Mesendoderm (in vitro differentiated cells): ENCODE measurements at regions not wholly inside any gene's neighbourhood (a gene's known extent, or its start where the extent isn't known, plus 50 kb on each side); places are given as distances from the start of the nearest gene placed in this dataset.

Experiments used
- DNase-seq: peaks from one replicate; pipeline ENCODE4 v3.0.0; 2013
- H2AK5ac ChIP-seq: 2 replicates; pipeline ENCODE4 v1.6.1; 2013; ENCODE audit warnings: low read length, inconsistent platforms
- H2BK120ac ChIP-seq: 2 replicates; pipeline ENCODE4 v1.6.1; 2013; ENCODE audit warnings: low read depth, mild to moderate bottlenecking, low read length, moderate library complexity, mixed read lengths
- H2BK15ac ChIP-seq: replicated peaks from 2 replicates; pipeline ENCODE4 v1.6.1; 2013; ENCODE audit warnings: low read depth, mild to moderate bottlenecking, moderate library complexity
- H2BK5ac ChIP-seq: 2 replicates; pipeline ENCODE4 v1.6.1; 2013; ENCODE audit warnings: low read length, inconsistent platforms
- H3K18ac ChIP-seq: 2 replicates; pipeline ENCODE4 v1.6.1; 2013; ENCODE audit warnings: mild to moderate bottlenecking, low read length, mixed read lengths
- H3K23ac ChIP-seq: one replicate; pipeline ENCODE4 v1.6.1; 2013; ENCODE audit warnings: low read length
- H3K27ac ChIP-seq: 2 replicates; pipeline ENCODE4 v1.5.1; 2013; ENCODE audit warnings: low read depth, mild to moderate bottlenecking, inconsistent platforms, low read length, moderate library complexity
- H3K27me3 ChIP-seq: 2 replicates; pipeline ENCODE4 v1.6.1; 2013; ENCODE audit warnings: low read length, control low read depth, mild to moderate bottlenecking, inconsistent platforms; ENCODE audit not compliant: insufficient read depth, poor library complexity
- H3K36me3 ChIP-seq: 2 replicates; pipeline ENCODE4 v1.6.1; 2013; ENCODE audit warnings: low read length, inconsistent platforms; ENCODE audit not compliant: control insufficient read depth, insufficient read depth
- H3K4ac ChIP-seq: one replicate; pipeline ENCODE4 v1.6.1; 2013; ENCODE audit warnings: low read depth, mild to moderate bottlenecking, low read length, moderate library complexity
- H3K4me1 ChIP-seq: 2 replicates; pipeline ENCODE4 v1.6.1; 2013; ENCODE audit warnings: low read depth, low read length, inconsistent platforms; ENCODE audit not compliant: control insufficient read depth
- H3K4me2 ChIP-seq: 2 replicates; pipeline ENCODE4 v1.6.1; 2013; ENCODE audit warnings: low read length
- H3K4me3 ChIP-seq: 2 replicates; pipeline ENCODE4 v1.5.1; 2013; ENCODE audit warnings: mild to moderate bottlenecking, low read length
- H3K56ac ChIP-seq: one replicate; pipeline ENCODE4 v1.6.1; 2013; ENCODE audit warnings: low read length
- H3K79me1 ChIP-seq: 2 replicates; pipeline ENCODE4 v1.6.1; 2013; ENCODE audit warnings: low read length, inconsistent platforms
- H3K79me2 ChIP-seq: 2 replicates; pipeline ENCODE4 v1.6.1; 2013; ENCODE audit warnings: mild to moderate bottlenecking, low read length; ENCODE audit not compliant: control insufficient read depth, insufficient read depth
- H3K9ac ChIP-seq: 2 replicates; pipeline ENCODE4 v1.6.1; 2013; ENCODE audit warnings: low read length, inconsistent platforms
- H4K5ac ChIP-seq: one replicate; pipeline ENCODE4 v1.6.1; 2013; ENCODE audit warnings: low read length
- H4K8ac ChIP-seq: one replicate; pipeline ENCODE4 v1.6.1; 2013; ENCODE audit warnings: low read depth, mild to moderate bottlenecking, control low read depth, low read length, moderate library complexity
- WGBS: extraction: QIAGEN DNeasy Blood & Tissue Kit; methylation state at CpG from one replicate; pipeline ENCODE4 v1.1.7; 2013; ENCODE audit warnings: low lambda C conversion rate, missing lambda C conversion rate; ENCODE audit not compliant: insufficient coverage; ENCODE audit errors: extremely low coverage; 5-methylcytosine and 5-hydroxymethylcytosine counted together

DNA sequence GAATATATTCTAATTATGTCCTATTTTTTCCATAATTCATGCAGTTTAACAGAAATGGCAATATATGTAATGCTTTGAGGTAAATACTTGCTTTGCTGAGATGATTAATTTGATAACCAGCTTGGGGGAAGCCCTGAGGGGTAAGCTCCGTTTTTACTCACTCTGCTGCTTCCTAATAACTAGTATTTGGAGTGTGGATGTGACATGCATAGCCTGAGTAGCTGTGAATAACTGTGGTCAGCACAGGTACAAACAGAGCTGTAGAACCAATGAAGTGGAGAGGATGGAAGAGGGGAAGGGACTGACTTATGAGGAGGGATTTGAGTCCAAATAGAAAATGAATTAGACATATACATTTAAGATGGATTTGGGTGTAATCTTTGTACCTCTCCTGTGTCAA is 1495.5 kb upstream of the DDX18 start:
- no peak overlapping the region for H2AK5ac ChIP-seq
- no CpG with 5 or more reads among the region's 1 CpG for WGBS
- no peak overlapping the region for H3K4me3 ChIP-seq
- no peak overlapping the region for H2BK5ac ChIP-seq
- H3K79me2 ChIP-seq: no peaks in the 10 kb centered on the region
- H2BK15ac ChIP-seq: no peak overlapping the region
- H3K4ac ChIP-seq: no peak overlapping the region
- H2BK120ac ChIP-seq: no peak overlapping the region
- no peak overlapping the region for H4K8ac ChIP-seq
- DNase-seq: peak; percentile 52
- H3K27me3 ChIP-seq: no peaks in the 10 kb centered on the region
- H3K23ac ChIP-seq: no peak overlapping the region
- no peak overlapping the region for H3K4me2 ChIP-seq
- no peak overlapping the region for H3K9ac ChIP-seq
- H3K36me3 ChIP-seq: no peaks in the 10 kb centered on the region
- no peak overlapping the region for H3K18ac ChIP-seq
- H3K27ac ChIP-seq: no peak overlapping the region
- no peaks in the 10 kb centered on the region for H3K4me1 ChIP-seq
- no peak overlapping the region for H3K56ac ChIP-seq
- H4K5ac ChIP-seq: no peak overlapping the region
- no peaks in the 10 kb centered on the region for H3K79me1 ChIP-seq

DNA sequence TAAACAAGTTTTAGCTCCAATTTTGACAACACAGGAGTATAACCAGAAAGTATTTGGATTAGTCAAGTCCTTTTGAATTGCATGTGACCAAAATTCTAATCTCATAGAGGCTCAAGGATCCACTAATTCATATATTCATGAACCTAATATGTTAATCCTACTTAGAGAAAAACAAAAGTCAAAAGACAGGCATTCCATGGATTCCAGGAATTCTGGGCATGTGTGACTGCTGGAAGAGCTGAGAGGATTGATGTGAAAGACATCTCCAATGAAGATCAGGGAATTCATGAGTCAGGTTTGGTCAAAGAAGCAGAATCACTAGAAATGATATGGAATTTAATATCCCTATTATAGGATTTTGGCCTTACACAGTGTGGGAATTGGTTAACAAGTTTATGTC is 1494.6 kb upstream of the DDX18 start:
- Histone ChIP-seq H3K27ac (no peak overlapping the region), H4K8ac (no peak overlapping the region), H3K4me2 (no peak overlapping the region), H2BK5ac (no peak overlapping the region), H2AK5ac (no peak overlapping the region), H3K4me1 (no peaks in the 10 kb centered on the region), H3K79me1 (no peaks in the 10 kb centered on the region), H3K36me3 (no peaks in the 10 kb centered on the region), H3K4ac (no peak overlapping the region), H3K23ac (no peak overlapping the region), H3K79me2 (no peaks in the 10 kb centered on the region), H3K18ac (peak overlapping the region; percentile 1), H4K5ac (no peak overlapping the region), H3K56ac (no peak overlapping the region), H3K9ac (no peak overlapping the region), H3K27me3 (no peaks in the 10 kb centered on the region), H2BK120ac (no peak overlapping the region), H3K4me3 (no peak overlapping the region), H2BK15ac (no peak overlapping the region)
- DNase-seq: peak; percentile 89

DNA sequence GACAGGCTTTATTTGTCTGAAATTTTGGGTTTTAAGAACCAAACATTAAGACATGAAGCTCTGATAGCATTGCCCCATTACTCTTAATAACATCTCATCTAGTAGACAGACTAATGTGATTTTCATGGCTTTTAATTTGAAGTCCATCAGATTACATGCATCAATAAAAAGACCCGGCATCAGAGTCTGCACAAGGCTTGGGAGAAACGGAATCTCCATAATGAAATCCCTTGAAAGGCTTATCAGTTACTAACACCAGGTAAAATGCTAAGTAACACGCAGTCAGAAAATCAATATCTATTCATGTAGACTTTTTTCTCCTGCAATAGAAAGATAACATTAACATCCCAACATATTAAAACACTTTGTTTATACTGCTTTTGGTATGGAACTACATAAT is 1485.2 kb upstream of the DDX18 start:
- H3K27ac ChIP-seq: no peak overlapping the region
- DNase-seq: no peak
- no peak overlapping the region for H2BK120ac ChIP-seq
- H3K23ac ChIP-seq: no peak overlapping the region
- no peaks in the 10 kb centered on the region for H3K79me2 ChIP-seq
- H4K5ac ChIP-seq: no peak overlapping the region
- no peak overlapping the region for H2BK15ac ChIP-seq
- H3K4me2 ChIP-seq: no peak overlapping the region
- no peak overlapping the region for H3K56ac ChIP-seq
- no peak overlapping the region for H2AK5ac ChIP-seq
- H3K79me1 ChIP-seq: no peaks in the 10 kb centered on the region
- no peak overlapping the region for H4K8ac ChIP-seq
- no peak overlapping the region for H2BK5ac ChIP-seq
- H3K18ac ChIP-seq: no peak overlapping the region
- H3K4ac ChIP-seq: no peak overlapping the region
- no peak overlapping the region for H3K9ac ChIP-seq
- H3K36me3 ChIP-seq: no peaks in the 10 kb centered on the region
- H3K27me3 ChIP-seq: no peaks in the 10 kb centered on the region
- no peak overlapping the region for H3K4me3 ChIP-seq
- H3K4me1 ChIP-seq: no peaks in the 10 kb centered on the region
- WGBS: no CpG with 5 or more reads among the region's 3 CpGs

DNA sequence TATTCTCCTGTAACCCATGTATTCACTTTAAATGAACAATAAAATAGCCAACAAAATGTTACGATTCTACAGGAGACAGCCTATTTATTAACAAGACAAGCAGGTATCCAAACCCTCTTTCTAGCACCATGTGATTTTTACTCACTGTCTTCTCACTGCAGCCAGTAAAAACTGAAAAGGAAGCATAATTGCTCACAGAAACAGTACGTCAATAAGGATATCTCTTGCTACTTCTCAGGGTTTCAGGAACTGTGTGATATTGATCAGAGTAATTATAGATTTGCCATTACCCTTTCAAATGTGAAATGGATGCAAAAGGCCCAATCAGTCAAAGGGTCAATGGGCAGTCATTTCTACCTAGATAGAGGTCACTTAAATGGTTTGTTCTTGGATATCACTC is 1473.8 kb upstream of the DDX18 start:
- no peak overlapping the region for H3K18ac ChIP-seq
- no peak overlapping the region for H2BK15ac ChIP-seq
- H3K56ac ChIP-seq: no peak overlapping the region
- H4K8ac ChIP-seq: no peak overlapping the region
- H2BK5ac ChIP-seq: no peak overlapping the region
- WGBS: no CpG with 5 or more reads among the region's 2 CpGs
- H2BK120ac ChIP-seq: no peak overlapping the region
- no peak overlapping the region for H3K23ac ChIP-seq
- H3K79me1 ChIP-seq: no peaks in the 10 kb centered on the region
- no peaks in the 10 kb centered on the region for H3K27me3 ChIP-seq
- H3K27ac ChIP-seq: no peak overlapping the region
- no peak for DNase-seq
- H3K79me2 ChIP-seq: no peaks in the 10 kb centered on the region
- H3K9ac ChIP-seq: no peak overlapping the region
- no peak overlapping the region for H3K4me2 ChIP-seq
- no peak overlapping the region for H3K4me3 ChIP-seq
- H4K5ac ChIP-seq: no peak overlapping the region
- H3K4me1 ChIP-seq: no peaks in the 10 kb centered on the region
- H3K36me3 ChIP-seq: no peaks in the 10 kb centered on the region
- no peak overlapping the region for H2AK5ac ChIP-seq
- no peak overlapping the region for H3K4ac ChIP-seq

DNA sequence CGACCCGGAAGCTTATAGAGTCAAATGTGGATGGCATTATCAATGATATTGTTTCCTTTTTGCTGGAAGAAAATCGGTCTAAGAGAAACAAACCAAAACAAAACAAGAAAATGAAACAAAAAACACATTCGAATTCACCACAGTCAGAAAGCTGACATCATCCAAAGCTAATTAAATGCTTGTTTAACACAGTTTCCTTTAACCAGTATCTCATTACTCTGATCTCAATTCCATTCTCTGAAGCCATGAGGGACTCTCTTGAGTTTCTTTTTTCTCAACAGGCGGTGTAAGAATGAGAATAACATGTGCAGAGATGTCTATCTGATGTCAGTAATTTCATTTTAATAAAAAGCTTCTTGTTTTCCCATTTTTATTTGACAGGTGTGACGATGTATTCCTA is 1448.3 kb upstream of the DDX18 start:
- no peaks in the 10 kb centered on the region for H3K79me2 ChIP-seq
- no peaks in the 10 kb centered on the region for H3K79me1 ChIP-seq
- no peak overlapping the region for H2BK15ac ChIP-seq
- H2BK5ac ChIP-seq: no peak overlapping the region
- H3K18ac ChIP-seq: no peak overlapping the region
- no peak for DNase-seq
- no peak overlapping the region for H3K23ac ChIP-seq
- no peaks in the 10 kb centered on the region for H3K4me1 ChIP-seq
- no peak overlapping the region for H2BK120ac ChIP-seq
- H3K27ac ChIP-seq: no peak overlapping the region
- no peak overlapping the region for H4K5ac ChIP-seq
- H3K4me3 ChIP-seq: no peak overlapping the region
- H3K36me3 ChIP-seq: no peaks in the 10 kb centered on the region
- WGBS: no CpG with 5 or more reads among the region's 6 CpGs
- H3K56ac ChIP-seq: no peak overlapping the region
- H2AK5ac ChIP-seq: no peak overlapping the region
- H3K4me2 ChIP-seq: no peak overlapping the region
- no peaks in the 10 kb centered on the region for H3K27me3 ChIP-seq
- no peak overlapping the region for H4K8ac ChIP-seq
- no peak overlapping the region for H3K4ac ChIP-seq
- H3K9ac ChIP-seq: no peak overlapping the region

DNA sequence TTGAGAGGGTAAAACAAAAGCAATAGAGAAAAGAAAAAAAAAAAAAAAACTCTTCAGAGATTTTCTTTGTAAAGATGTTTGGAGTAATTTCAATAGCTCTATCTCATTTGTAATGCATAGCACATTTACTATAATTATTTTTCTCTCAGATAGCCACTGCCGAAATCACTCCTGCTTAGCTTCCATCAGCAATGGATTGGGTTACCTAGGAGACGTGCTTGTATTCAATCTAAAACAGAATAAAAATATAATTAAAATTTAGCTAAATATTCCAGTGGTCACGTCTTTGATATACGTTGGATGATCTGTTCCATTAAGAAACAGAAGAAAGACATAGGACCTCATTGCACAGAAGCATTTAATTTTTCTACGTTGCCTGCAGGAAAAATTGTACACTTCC is 1435.7 kb upstream of the DDX18 start:
- Histone ChIP-seq H4K8ac (no peak overlapping the region), H2BK120ac (no peak overlapping the region)
- WGBS: no CpG with 5 or more reads among the region's 5 CpGs

More for the DNA sequence above, 1435.7 kb upstream of the DDX18 start:
- H3K18ac ChIP-seq: no peak overlapping the region
- H3K4ac ChIP-seq: no peak overlapping the region
- H3K56ac ChIP-seq: no peak overlapping the region
- no peak overlapping the region for H2BK15ac ChIP-seq
- no peak overlapping the region for H3K4me3 ChIP-seq
- H3K27ac ChIP-seq: no peak overlapping the region
- H3K9ac ChIP-seq: no peak overlapping the region
- H4K5ac ChIP-seq: no peak overlapping the region
- no peaks in the 10 kb centered on the region for H3K79me1 ChIP-seq
- no peak overlapping the region for H3K4me2 ChIP-seq
- H3K27me3 ChIP-seq: no peaks in the 10 kb centered on the region
- no peaks in the 10 kb centered on the region for H3K4me1 ChIP-seq
- H3K23ac ChIP-seq: no peak overlapping the region
- no peak overlapping the region for H2BK5ac ChIP-seq
- no peaks in the 10 kb centered on the region for H3K79me2 ChIP-seq
- H2AK5ac ChIP-seq: no peak overlapping the region
- no peaks in the 10 kb centered on the region for H3K36me3 ChIP-seq
- DNase-seq: no peak
